Liver (tissue), 8 donors: ENCODE measurements at regions not wholly inside any gene's neighbourhood (a gene's known extent, or its start where the extent isn't known, plus 50 kb on each side); places are given as distances from the start of the nearest gene placed in this dataset.

ENCODE experiments used
- DNase-seq: peaks from one replicate; pipeline ENCODE4 v3.0.0-alpha.2; 2017; ENCODE audit warnings: low spot score
- H3K27ac ChIP-seq, 2 donors: one replicate each; pipeline ENCODE4 v1.7.0; 2013; ENCODE audit warnings: inconsistent platforms in 2 of 2, low read length in 2 of 2, control low read depth in 1 of 2, low read depth in 1 of 2, mild to moderate bottlenecking in 1 of 2
- H3K27me3 ChIP-seq, 4 donors: one replicate each; pipeline versions ENCODE4 v1.6.1 to v1.7.0; 2013; ENCODE audit warnings: low read length in 3 of 4, inconsistent platforms in 1 of 4, mild to moderate bottlenecking in 1 of 4, moderate library complexity in 1 of 4; ENCODE audit not compliant: control insufficient read depth in 4 of 4, insufficient read depth in 4 of 4
- H3K36me3 ChIP-seq, 4 donors: one replicate each; pipeline versions ENCODE4 v1.6.1 to v1.7.0; 2013; ENCODE audit warnings: low read length in 3 of 4, mild to moderate bottlenecking in 3 of 4, low read depth in 1 of 4, moderate library complexity in 1 of 4; ENCODE audit not compliant: control insufficient read depth in 4 of 4, insufficient read depth in 3 of 4
- H3K4me1 ChIP-seq, 4 donors: one replicate each; pipeline versions ENCODE4 v1.6.1 to v1.7.0; 2013; ENCODE audit warnings: low read length in 3 of 4, mild to moderate bottlenecking in 3 of 4, moderate library complexity in 1 of 4; ENCODE audit not compliant: control insufficient read depth in 4 of 4, insufficient read depth in 4 of 4
- H3K4me3 ChIP-seq, 3 donors: one replicate each; pipeline versions ENCODE4 v1.6.1 to v1.7.0; 2013; ENCODE audit warnings: low read length in 3 of 3, control low read depth in 1 of 3, low read depth in 1 of 3, mild to moderate bottlenecking in 1 of 3
- H3K9ac ChIP-seq, 2 donors: one replicate each; pipeline ENCODE4 v1.7.0; 2013; ENCODE audit warnings: low read length in 2 of 2, mild to moderate bottlenecking in 2 of 2, moderate library complexity in 2 of 2, control low read depth in 1 of 2, low read depth in 1 of 2
- H3K9me3 ChIP-seq, 4 donors: one replicate each; pipeline versions ENCODE4 v1.6.1 to v1.7.0; 2013; ENCODE audit warnings: low read length in 3 of 4; ENCODE audit not compliant: control insufficient read depth in 4 of 4
- ATF3 ChIP-seq: IDR thresholded peaks from 2 replicates; pipeline ENCODE4 v1.6.1; 2016; ENCODE audit warnings: antibody characterized with exemption
- CTCF ChIP-seq: fragments of 150-350 bp; IDR thresholded peaks from 2 replicates; pipeline ENCODE4 v1.5.1; 2017; ENCODE audit warnings: improper control_type of control experiment, low read depth, low read length; ENCODE audit not compliant: missing input control
- EGR1 ChIP-seq, 2 donors: IDR thresholded peaks; 2 replicates each; pipeline ENCODE4 v1.6.1; 2016 to 2018; ENCODE audit warnings: antibody characterized with exemption in 2 of 2, low read depth in 2 of 2
- FOXA1 ChIP-seq: IDR thresholded peaks from 2 replicates; pipeline ENCODE4 v1.6.1; 2016; ENCODE audit warnings: antibody characterized with exemption
- FOXA2 ChIP-seq: IDR thresholded peaks from 2 replicates; pipeline ENCODE4 v1.6.1; 2016; ENCODE audit warnings: antibody characterized with exemption
- GABPA ChIP-seq, 2 donors: IDR thresholded peaks in 1 of 2; conservative IDR thresholded peaks in 1 of 2; 2 replicates each; pipeline ENCODE4 v1.6.1; 2016; ENCODE audit warnings: antibody characterized with exemption in 2 of 2, mild to moderate bottlenecking in 1 of 2, moderate library complexity in 1 of 2
- HNF4A ChIP-seq, 2 donors: conservative IDR thresholded peaks; 2 replicates each; pipeline ENCODE4 v1.6.1; 2016; ENCODE audit warnings: antibody characterized with exemption in 2 of 2, mild to moderate bottlenecking in 2 of 2
- HNF4G ChIP-seq: IDR thresholded peaks from 2 replicates; pipeline ENCODE4 v1.6.1; 2016; ENCODE audit warnings: antibody characterized with exemption
- JUND ChIP-seq, 2 donors: IDR thresholded peaks; 2 replicates each; pipeline ENCODE4 v1.6.1; 2016; ENCODE audit warnings: antibody characterized with exemption in 2 of 2
- MAX ChIP-seq: IDR thresholded peaks from 2 replicates; pipeline ENCODE4 v1.6.1; 2016; ENCODE audit warnings: antibody characterized with exemption
- NR2F2 ChIP-seq: IDR thresholded peaks from 2 replicates; pipeline ENCODE4 v1.6.1; 2016; ENCODE audit warnings: antibody characterized with exemption
- RAD21 ChIP-seq, 2 donors: IDR thresholded peaks; 2 replicates each; pipeline ENCODE4 v1.6.1; 2016; ENCODE audit warnings: antibody characterized with exemption in 2 of 2, mild to moderate bottlenecking in 2 of 2
- REST ChIP-seq: IDR thresholded peaks from 2 replicates; pipeline ENCODE4 v1.6.1; 2016; ENCODE audit warnings: antibody characterized with exemption, mild to moderate bottlenecking
- RXRA ChIP-seq, 2 donors: IDR thresholded peaks; 2 replicates each; pipeline ENCODE4 v1.6.1; 2017 to 2018; ENCODE audit warnings: antibody characterized with exemption in 2 of 2, mild to moderate bottlenecking in 1 of 2
- SP1 ChIP-seq: IDR thresholded peaks from 2 replicates; pipeline ENCODE4 v1.6.1; 2018; ENCODE audit warnings: antibody characterized with exemption, mild to moderate bottlenecking
- TAF1 ChIP-seq: conservative IDR thresholded peaks from 2 replicates; pipeline ENCODE4 v1.6.1; 2016; ENCODE audit warnings: antibody characterized with exemption, mild to moderate bottlenecking
- YY1 ChIP-seq: IDR thresholded peaks from 2 replicates; pipeline ENCODE4 v1.6.1; 2016; ENCODE audit warnings: antibody characterized with exemption, mild to moderate bottlenecking
- ZBTB33 ChIP-seq: IDR thresholded peaks from 2 replicates; pipeline ENCODE4 v1.6.1; 2016; ENCODE audit warnings: antibody characterized with exemption
- WGBS: extraction: QIAGEN DNeasy Blood & Tissue Kit; methylation state at CpG from one replicate; pipeline ENCODE4 v1.1.7; 2013; 5-methylcytosine and 5-hydroxymethylcytosine counted together
- donor health status: healthy.
- donor health status: healthy.
- donor health status: healthy.
- donor health status: healthy.
- donor health status: healthy.

- H3K27ac ChIP-seq, result no peak overlapping the region
- 88% methylated on average over 1 of the region's 1 CpG for WGBS
- TF ChIP-seq NR2F2 (no peak), CTCF (no peak), RXRA (IDR thresholded peaks at IDR 0.05) (no peak), SP1 (no peak), JUND (IDR thresholded peaks at IDR 0.05) (no peak), FOXA1 (no peak), HNF4G (no peak), RAD21 (IDR thresholded peaks at IDR 0.05) (no peak), EGR1 (IDR thresholded peaks at IDR 0.05; ENCODE audit: low read depth in 2 of 2) (no peak), REST (no peak), HNF4A (conservative IDR thresholded peaks at IDR 0.05) (no peak), GABPA (IDR thresholded peaks at IDR 0.05 in 1 of 2, conservative IDR thresholded peaks at IDR 0.05 in 1 of 2) (no peak), FOXA2 (no peak), ATF3 (no peak), YY1 (no peak), TAF1 (no peak), ZBTB33 (no peak), MAX (no peak)
- H3K4me1 ChIP-seq, result no peaks in the 10 kb centered on the region
- H3K36me3 ChIP-seq, result no peaks in the 10 kb centered on the region
- H3K27me3 ChIP-seq, result no peaks in the 10 kb centered on the region
- H3K9me3 ChIP-seq, result no peaks in the 10 kb centered on the region
- H3K4me3 ChIP-seq, result no peak overlapping the region
- DNase-seq, result no peak
- no peak overlapping the region for H3K9ac ChIP-seq
These were observed 108.7 kb upstream of the JADE1 start for GRCh38 chr4:128700659-128701350.
